ENCODE measurements at regions not wholly inside any gene's neighbourhood (a gene's known extent, or its start where the extent isn't known, plus 50 kb on each side); places are given as distances from the start of the nearest gene placed in this dataset.

DNA sequence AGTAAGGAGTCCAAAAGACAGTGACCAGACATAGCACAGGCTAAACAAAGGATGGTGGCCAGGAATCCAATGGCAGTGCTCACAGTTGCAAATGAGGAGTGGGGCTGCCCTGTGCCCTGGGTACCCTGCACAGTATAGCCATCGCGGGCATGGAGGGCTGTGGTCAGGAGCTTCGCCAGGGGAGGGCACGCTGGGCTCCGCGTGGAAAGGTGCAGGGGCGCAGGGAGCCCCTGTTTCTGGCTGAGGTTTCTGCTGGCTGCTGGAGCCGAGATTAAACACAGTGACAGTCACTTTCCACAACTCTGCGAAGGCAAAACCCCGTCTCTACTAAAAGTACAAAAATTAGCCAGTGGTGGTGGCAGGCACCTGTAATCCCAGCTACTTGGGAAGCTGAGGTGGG is 194.7 kb downstream of the GALR1 start:
- no peak for DNase-seq (ENCODE audit: low read depth in 2 of 2)

DNA sequence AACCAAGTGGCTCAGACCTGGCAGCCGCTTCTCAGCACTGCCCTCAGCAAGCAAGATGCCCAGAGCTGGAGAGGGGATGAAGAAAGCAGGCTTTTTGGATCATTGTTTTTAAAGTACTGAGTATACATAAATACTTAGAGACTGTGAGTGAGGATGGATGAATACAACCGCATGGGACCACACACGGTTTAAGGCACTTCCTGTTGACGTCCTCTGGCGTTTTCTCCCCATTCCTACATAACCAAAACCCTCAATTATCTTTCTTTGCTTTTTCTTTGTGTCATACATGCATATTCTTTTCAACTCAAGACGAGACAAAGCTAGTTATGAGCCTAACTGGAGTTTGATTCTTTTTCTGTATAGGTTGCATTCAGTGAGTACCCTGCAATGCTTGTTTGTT is 198.4 kb downstream of the GALR1 start:
- no peak for DNase-seq (ENCODE audit: low read depth in 2 of 2)

DNA sequence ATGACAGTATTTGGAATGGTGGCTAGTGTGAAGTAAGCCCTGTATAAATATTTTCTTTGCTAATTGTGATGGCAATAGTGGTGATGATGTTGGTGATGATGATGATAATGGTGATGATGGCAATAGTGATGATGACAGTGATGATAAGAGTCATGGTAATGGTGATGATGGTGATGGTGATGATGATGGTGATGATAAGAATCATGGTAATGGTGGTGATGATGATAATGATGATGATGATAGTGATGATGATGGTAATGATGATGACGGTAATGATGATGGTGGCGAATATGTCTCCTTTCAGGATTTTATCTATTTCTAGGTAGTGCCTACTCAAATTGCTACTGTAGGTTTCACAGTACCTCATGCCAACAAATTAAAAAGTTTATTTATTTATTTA is 205.4 kb downstream of the GALR1 start:
- no peak for DNase-seq (ENCODE audit: low read depth in 2 of 2)

DNA sequence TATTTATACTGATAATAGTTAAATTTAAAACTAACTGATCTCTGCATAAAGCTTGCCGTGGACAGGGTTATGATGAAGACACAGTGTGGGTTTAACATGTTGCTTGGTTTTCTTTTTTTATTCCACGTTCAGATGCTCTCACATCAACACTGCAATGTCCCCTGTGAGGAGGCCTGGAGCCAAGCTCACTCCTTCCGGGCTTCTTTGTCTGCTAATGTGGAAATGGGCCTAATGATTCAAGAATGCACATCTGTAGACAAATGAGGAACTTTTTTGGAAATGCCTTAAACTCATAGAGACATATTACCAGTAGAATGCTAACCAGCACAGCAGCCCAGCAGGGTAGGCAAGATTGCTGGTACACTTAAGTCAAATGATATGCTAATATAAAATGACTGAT is 208.0 kb downstream of the GALR1 start:
- no peak for DNase-seq (ENCODE audit: low read depth in 2 of 2)

DNA sequence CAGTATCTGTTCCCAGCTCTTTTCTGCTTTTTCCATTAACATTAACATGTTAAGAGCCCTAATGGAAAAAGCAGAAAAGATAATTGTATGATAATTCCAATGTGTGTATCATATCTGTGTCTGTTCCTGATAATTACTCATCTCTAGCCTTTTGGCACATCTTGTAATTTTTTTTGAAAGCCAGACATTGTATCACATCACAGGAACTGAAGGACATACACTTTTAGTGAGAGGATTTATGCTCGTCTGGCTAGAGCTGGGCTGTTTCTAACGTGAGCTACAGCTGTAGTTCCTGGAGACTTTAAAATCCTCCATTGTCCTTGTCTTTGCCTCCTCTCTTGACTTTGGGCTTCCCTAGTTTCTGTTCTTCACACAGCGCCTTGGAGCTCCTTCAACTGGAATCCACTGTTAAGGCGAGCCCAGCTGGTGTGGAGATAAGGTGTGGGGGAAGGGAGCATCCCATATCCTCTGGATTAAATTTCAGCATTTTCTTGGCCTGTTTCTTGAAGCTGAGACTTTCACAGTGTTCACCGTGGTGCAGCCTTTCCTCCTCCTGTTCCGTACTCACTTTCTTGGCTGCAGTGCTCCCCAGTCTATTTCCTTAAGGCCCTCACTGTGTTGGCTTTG is 211.5 kb downstream of the GALR1 start:
- DNase-seq (ENCODE audit: low read depth in 2 of 2): no peak

DNA sequence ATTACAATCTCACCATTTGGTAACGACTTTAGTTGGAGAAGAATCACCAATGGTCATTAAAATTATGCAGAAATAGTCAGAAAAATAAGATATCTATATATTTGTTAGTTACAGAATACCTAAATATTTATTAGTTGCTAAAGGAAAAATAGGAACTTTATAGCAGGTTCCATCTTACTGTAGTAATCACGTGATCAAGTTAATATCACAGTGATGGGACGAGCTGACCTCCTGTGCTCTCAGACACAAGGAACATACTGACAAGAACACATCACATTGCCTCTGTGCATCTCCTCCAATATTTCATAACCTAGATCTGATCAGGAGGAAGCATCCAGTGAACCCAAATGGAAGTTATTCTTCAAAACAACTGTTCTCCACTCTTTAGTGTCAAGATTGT is 215.3 kb downstream of the GALR1 start:
- DNase-seq (ENCODE audit: low read depth in 2 of 2): no peak

DNA sequence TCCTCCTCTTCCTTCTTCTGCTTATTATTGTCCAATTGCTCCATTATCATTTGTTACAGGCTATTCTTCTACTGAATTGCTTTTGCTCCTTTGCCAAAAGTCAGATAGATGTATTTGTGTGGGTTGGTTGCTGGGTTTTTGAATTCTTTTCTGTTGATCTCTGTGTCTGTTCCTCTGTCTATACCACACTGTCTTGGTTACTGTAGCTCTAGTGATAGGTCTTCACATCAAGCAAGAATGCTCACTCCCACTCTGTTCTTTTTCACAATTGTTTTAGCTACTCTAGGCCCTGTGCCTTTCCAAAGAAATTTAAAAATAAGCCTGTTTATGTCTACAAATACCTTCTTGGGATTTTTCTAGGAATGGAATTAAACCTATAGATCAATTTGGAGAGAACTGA is 217.2 kb downstream of the GALR1 start:
- no peak for DNase-seq (ENCODE audit: low read depth in 2 of 2)

DNA sequence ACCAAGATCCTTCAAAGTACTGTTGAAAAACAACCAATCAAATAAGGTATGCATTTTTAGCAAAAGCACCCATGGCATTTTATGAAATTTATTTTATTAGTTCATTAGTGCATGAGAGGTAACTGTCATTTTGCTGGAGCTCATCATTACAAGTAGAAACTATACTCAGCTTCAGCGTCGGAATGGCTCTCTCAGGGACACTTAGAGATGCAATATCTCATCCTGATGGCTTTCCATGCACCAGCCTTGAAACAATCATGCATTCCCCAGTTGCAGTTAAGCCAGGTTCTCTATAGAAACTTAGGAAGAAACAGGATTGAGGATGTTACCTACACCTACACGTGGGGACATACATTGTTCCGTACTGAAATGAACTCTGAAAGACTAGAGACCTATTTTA is 219.5 kb downstream of the GALR1 start:
- no peak for DNase-seq (ENCODE audit: low read depth in 2 of 2)

DNA sequence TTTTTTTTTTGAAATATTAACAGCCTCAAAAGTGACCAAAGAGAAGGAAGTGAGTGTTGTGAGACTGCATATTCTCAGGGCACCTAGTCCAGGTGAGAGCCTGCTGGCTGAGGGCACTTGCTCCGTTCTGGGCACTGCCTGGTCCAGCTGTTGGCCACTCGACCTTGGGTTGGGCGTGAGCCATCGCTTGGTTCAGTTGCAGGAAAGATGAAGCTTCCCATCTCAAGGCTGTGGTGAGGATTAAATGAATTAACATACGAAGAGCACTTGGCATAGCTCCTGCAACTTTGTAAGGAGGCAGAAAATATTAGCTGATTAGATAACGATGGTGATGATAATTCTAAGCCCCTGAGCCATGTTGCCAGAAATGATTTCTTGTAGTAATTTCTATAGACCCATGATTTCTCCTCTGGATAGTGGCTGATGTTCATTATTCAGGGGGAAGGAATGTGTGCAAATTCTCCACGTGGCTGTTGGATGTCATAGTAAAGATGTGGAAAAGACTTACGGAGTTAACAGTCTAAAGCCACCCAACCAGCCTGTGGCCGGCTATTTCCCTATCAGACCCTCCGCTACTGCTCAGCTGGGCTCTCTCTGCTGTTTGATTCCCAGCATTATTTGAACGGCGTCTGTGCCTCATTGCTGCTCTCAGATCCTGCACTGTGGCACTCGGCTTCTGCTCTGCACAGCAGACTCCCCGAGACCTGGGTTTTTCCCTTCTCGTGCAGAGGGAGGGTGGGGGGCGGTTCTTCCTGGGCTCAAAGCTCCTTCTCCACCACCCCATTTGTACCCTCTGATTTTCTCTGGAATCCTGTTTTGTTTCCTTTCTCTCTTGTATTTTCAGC is 221.1 kb downstream of the GALR1 start:
- no peak for DNase-seq (ENCODE audit: low read depth in 2 of 2)

DNA sequence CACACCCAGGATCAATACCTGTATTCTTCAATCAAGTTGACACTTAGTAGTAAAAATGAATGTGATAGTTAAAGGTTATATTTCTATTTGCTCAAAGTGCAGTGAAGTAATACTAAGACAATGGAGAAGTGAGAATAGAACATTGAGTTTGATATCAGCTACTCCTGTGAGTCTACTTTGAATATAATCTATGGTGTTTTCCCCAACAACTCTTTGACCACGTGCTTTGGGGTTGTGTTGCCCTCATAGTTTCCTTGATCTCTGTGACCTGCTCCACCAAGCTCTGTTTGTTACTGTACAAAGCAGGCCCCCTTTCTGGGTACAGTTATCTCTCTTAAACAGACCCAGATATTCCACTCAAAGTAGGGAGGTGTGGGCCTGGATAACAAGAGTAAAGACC is 222.9 kb downstream of the GALR1 start:
- no peak for DNase-seq (ENCODE audit: low read depth in 2 of 2)

DNA sequence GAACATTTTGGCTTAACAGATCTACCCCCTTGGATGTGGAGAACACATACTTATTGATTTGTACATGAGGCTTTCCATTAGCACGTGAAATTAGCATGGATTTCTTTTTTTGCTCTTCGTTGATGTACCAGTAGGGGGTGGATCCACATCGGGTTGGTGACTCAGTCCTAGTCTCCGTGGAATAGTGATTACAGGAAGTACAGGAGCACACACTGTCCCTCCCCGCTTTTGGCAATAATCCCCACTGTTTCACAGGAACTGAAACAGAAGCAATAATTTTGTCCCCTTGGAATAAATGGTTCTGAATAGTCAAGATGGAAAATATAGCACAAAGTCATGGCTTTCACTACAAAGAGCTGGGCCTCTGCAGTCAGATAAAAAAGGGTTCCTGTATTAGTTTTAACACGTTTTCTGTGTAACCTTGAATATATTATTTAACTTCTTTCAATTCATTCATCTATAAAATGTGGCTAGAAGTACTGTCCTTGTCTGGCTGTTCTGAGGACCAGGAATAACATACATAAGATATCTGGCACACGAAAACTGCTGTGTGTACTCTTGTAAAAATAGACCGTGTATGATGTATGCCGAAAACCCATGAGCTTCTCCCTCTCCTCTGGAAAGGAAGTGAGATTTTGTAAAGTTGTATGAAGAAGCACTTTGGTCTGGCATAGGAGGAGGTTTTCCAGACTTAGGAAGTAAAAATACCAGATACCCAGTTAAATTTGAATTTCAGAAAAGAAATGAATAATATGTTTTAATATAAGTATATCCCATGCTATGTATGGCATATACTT is 229.2 kb downstream of the GALR1 start:
- DNase-seq (ENCODE audit: low read depth in 2 of 2): no peak

DNA sequence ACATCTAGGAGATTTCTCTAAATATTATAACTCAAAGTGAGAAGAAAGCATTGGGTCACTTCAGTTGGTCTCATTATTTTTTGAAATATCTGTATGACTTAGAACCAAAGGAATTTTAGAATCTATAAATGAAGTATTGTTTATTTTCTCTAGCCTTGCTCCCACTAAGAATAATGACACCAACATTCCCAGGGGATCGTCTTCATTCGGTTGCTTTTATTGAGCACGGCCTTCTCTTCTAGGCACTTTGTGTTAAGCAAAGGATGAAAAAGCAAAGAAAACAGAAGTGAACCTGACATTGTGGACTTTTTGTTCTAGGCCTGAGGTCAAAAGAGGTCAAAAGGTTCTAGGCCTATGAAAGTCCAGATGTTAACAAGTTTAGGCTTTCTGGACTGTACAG is 231.9 kb downstream of the GALR1 start:
- DNase-seq (ENCODE audit: low read depth in 2 of 2): no peak

DNA sequence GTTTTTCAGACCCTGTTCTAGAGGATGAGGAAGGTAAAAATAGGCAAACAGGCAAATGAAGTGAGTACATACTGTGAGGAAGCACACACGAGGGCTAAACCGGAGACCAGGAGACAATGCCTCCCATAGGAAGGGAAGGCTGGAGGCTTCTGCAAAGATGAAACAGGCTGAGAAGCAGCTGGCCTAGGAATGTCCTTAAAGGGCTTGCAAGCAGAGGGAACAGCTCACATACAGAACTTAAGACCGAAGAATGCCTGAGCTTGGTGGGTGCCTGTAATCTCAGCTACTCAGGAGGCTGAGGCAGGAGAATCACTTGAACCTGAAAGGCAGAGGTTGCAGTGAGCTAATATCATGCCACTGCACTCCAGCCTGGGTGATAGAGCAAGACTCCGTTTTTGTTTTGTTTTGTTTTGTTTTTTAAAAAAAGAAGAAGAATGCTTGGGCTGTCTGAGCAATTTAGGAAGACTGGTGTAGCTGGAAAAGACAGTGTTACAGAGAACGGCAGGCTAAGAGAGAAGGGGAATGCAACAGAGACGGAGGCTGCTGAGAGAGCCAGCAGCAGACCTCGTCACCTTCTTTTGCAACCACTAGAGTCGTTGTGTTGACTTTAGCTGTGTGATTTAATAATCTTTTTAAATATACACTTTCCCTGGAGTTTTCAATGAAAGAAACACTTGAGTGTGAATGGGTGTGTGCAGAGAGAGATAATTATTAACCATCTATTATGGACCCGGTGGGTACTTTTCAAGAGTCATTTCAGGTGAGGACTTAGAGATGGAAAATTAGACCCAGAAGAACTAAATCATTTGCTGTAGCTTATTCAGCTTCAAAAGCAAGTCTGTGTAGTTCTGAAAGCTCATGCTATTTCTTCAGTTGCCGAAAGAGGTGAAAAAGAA is 232.8 kb downstream of the GALR1 start:
- DNase-seq (ENCODE audit: low read depth in 2 of 2): no peak

DNA sequence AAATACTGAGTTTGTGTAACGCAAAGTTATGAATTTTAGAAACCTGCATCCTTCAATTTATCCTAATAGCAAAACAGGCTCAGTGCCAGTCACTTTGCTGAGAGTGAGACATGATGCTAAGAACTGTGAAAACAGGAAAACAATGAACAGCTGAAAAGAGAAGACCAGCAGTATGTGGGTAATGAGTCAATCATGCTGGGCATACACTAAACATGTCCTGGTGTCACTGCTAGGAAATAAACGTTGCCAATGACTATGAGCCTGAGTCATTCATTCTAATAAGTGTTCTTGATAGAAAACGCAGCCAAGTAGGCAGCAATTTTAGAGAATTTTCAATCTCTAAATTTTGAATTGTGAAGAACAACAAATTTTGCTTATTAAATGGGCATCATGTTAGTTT is 237.3 kb downstream of the GALR1 start:
- no peak for DNase-seq (ENCODE audit: low read depth in 2 of 2)

DNA sequence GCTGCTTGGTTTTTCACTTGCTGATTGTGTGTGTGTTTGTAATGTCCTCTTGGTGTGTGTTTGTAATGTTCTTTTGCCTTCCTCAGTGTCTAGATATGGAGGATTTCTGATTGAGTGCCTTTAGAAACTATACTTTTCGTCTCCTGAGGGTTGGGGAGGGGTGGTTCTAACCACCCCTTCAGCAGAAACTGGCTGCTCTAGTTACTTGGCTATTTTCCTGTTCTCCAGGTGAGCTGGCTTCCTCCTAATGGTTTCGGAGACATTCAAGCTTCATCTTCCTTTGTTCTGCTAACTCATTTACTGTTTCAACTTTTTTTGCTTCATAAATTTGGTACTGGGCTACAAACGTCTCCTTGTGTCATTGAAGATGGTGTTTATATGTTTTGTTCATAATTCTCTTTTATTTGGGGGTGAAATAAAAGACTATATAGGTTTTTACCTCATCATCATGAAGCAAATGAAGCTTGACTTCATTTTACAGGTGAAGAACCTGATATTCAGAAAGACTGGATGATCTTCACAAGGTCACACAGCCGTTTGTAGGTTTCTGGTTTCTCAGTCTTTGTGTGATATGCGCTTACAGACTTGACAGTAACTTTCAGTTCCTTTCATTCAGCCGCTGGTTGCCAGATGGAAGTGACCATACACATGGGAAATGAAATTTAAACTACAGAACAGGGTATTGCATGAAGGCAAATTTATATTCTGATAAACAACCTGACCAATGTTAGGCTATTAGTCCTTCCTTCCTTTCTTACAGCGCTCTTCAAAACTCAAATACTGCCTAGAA is 238.5 kb downstream of the GALR1 start:
- no peak for DNase-seq (ENCODE audit: low read depth in 2 of 2)

DNA sequence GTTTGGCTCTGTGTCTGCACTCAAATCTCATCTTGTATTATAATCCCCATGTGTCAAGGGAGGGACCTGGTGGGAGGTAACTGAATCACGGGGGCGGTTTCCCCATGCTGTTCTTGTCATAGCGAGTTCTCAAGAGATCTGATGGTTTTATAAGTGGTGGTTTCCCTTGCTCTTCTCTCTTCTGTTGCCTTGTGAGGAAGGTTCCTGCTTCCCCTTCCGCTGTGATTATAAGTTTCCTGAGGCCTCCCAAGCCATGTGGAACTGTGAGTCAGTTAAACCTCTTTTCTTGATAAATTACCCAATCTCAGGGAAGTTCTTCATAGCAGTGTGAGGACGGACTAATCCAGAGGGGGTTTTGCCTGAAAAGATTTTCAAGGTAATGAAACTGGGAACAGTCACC is 245.4 kb downstream of the GALR1 start:
- no peak for DNase-seq (ENCODE audit: low read depth in 2 of 2)

DNA sequence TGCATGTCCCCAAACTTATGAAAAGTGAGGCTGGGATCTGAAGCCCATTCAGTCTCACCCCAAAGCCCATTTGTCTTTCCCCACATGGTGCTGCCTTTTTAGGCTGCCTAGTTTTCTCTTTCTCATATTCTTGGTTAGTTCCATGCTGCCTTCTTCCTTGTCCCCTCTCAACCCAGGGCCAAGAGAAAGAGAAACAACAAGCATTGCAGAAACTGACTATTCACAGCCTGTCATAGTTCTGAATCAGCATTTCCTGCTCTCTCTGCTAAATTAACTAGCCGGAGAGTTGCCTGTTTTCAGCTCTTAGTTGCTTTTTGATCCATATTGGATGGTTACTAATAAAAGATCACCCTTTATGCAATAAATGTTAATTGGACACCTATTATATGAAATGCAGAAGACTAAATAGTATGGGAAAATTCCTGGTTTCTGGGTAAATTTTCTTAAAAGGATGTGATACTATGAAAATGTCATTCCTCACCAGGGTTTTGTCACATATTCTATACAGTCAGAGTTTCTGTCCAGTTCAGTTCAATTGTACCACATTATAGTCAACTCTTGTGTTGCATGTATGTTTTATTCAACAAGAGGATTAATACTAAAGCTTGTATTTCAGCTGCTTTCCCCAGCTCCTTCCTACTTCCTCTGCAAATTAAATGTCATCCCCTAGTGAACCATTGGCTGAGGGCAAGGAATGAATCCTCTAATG is 246.5 kb downstream of the GALR1 start:
- no peak for DNase-seq (ENCODE audit: low read depth in 2 of 2)

DNA sequence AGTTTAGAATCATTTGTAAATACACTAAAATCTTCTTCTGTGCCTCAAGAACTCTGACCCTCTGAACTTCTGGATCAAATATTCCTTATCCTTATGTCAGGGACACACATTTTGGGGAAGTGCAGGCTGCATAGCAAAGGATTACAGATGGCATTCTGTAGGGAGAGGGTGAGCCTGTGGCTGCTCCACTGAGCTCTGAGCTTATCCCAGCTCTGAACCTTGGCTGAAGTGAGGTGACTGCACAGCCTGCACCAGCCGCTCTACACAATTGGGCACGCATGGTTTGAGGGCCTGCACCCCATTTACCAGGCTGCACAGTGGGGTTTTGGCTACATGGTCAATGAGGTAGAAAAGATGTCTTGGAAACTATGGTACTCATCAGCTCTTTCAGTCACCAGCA is 251.6 kb downstream of the GALR1 start:
- no peak for DNase-seq (ENCODE audit: low read depth in 2 of 2)

DNA sequence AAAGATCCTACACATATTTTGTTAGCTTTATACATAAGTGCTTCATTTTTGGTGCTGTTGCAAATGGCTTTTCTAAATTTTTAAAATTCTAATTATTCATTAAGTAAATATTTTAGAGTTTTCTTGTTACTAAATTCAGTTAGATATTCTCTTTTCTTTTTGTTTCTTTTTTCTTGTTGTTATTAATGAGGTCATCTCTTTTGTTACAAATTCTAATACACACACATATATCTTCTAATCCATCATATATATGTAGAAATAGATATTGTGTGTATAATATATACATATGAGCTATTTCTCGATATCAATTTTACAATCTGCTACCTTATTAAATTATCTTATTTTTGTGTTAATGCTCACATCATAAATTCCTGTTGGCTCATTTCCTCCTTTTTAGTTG is 255.9 kb downstream of the GALR1 start:
- DNase-seq (ENCODE audit: low read depth in 2 of 2): no peak

DNA sequence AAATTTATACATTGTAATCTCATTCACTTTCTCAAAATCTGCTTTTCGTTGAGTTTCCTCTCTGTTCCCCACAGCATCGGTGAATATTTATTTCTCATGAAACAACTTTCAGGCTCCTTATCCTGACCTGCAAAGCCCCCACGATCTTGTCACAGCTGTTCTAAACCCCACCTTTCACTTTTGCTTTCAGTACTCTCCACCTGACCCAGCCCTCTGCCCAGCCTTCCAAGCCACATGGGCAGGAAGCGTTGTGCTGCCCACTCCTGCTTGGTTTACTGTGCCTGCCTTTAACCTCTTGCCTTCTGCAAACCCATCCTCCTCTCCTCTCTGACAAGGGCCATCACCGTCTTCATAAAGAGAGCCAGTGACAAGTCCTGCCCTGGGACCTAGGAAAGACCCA is 262.5 kb downstream of the GALR1 start:
- no peak for DNase-seq (ENCODE audit: low read depth in 2 of 2)

Data from activated CD4-positive, alpha-beta T cell treated with anti-CD3 and anti-CD28 coated beads for 24 hours (primary cell).